Thyroid gland (tissue), 4 donors: ENCODE measurements at regions not wholly inside any gene's neighbourhood (a gene's known extent, or its start where the extent isn't known, plus 50 kb on each side); places are given as distances from the start of the nearest gene placed in this dataset.

Experiments
- DNase-seq, 2 donors: peaks; one replicate each; pipeline ENCODE4 v3.0.0-alpha.2; 2019
- H3K27ac ChIP-seq, 3 donors: fragments of 200-600 bp; sonication (generic); 1 replicate in 2 of 3; 2 replicates in 1 of 3; pipeline ENCODE4 v1.5.1; 2016 to 2019; ENCODE audit warnings: mild to moderate bottlenecking in 1 of 3, moderate library complexity in 1 of 3
- H3K27me3 ChIP-seq: fragments of 200-600 bp; sonication (generic); one replicate; pipeline ENCODE4 v1.5.1; 2019
- H3K36me3 ChIP-seq, 2 donors: fragments of 200-600 bp; sonication (generic); one replicate each; pipeline ENCODE4 v1.5.1; 2016 to 2019
- H3K4me1 ChIP-seq, 2 donors: fragments of 200-600 bp; sonication (generic); one replicate each; pipeline ENCODE4 v1.5.1; 2017 to 2019
- H3K4me3 ChIP-seq, 3 donors: fragments of 200-600 bp; sonication (generic); replicated peaks in 1 of 3; 1 replicate in 2 of 3; 2 replicates in 1 of 3; pipeline ENCODE4 v1.5.1; 2016; ENCODE audit warnings: mild to moderate bottlenecking in 1 of 3
- H3K9me3 ChIP-seq: fragments of 200-600 bp; sonication (generic); one replicate; pipeline ENCODE4 v1.5.1; 2017
- POLR2A ChIP-seq, 2 donors: fragments of 450-650 bp; IDR thresholded peaks; one replicate each; pipeline ENCODE4 v1.6.1; 2017; ENCODE audit warnings: antibody characterized with exemption in 2 of 2, mild to moderate bottlenecking in 2 of 2, moderate library complexity in 1 of 2
- WGBS, 2 donors: methylation state at CpG; one replicate each; pipeline ENCODE4 v1.1.5; 2017; 5-methylcytosine and 5-hydroxymethylcytosine counted together
- intact Hi-C: fragments of 100-400 bp; cut with DNase I; formaldehyde crosslinking; loops from one replicate; pipeline ENCODE4 v1.15.1; 2023
- TF ChIP-seq, protein P1 (sequence below), 6 experiments: fragments of 200-600 bp in 3 of 6; fragments of 450-650 bp in 3 of 6; sonication (generic) in 3 of 6; IDR thresholded peaks; one replicate each; pipeline ENCODE4 v1.5.1; 2016 to 2019; ENCODE audit warnings: antibody characterized with exemption in 6 of 6, mild to moderate bottlenecking in 2 of 6, inconsistent platforms in 1 of 6, moderate library complexity in 1 of 6

DNA sequence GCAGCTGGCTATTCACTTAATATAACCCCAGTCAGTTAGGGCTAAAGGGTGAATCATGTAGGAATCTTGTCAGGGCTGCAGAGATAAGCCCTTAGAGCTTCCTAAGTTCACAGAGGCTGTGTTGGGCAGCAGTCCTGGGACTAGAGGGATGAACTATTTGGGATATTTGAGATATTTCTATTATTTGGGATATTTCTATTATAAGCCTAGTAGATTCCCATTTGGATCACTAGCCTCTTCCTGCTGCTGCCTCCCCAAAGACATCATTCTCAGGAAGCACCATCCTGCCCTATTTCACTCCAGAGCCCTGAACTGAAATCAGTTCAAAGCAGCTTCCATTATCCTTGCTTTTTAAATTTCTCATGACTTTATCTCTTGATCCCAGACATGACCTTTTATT, 501.3 kb downstream of the NUF2 start:
- intact Hi-C loops = no loop called here
- Histone ChIP-seq H3K27me3 (no peaks in the 10 kb centered on the region), H3K4me3 (no peak overlapping the region), H3K36me3 (no peaks in the 10 kb centered on the region), H3K4me1 (no peaks in the 10 kb centered on the region), H3K27ac (no peak overlapping the region), H3K9me3 (no peaks in the 10 kb centered on the region)
- DNase-seq = no peak
- TF ChIP-seq, protein P1, sequence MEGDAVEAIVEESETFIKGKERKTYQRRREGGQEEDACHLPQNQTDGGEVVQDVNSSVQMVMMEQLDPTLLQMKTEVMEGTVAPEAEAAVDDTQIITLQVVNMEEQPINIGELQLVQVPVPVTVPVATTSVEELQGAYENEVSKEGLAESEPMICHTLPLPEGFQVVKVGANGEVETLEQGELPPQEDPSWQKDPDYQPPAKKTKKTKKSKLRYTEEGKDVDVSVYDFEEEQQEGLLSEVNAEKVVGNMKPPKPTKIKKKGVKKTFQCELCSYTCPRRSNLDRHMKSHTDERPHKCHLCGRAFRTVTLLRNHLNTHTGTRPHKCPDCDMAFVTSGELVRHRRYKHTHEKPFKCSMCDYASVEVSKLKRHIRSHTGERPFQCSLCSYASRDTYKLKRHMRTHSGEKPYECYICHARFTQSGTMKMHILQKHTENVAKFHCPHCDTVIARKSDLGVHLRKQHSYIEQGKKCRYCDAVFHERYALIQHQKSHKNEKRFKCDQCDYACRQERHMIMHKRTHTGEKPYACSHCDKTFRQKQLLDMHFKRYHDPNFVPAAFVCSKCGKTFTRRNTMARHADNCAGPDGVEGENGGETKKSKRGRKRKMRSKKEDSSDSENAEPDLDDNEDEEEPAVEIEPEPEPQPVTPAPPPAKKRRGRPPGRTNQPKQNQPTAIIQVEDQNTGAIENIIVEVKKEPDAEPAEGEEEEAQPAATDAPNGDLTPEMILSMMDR (IDR thresholded peaks at IDR 0.05) = no peak
- no peak for TF ChIP-seq POLR2A (IDR thresholded peaks at IDR 0.05)

DNA sequence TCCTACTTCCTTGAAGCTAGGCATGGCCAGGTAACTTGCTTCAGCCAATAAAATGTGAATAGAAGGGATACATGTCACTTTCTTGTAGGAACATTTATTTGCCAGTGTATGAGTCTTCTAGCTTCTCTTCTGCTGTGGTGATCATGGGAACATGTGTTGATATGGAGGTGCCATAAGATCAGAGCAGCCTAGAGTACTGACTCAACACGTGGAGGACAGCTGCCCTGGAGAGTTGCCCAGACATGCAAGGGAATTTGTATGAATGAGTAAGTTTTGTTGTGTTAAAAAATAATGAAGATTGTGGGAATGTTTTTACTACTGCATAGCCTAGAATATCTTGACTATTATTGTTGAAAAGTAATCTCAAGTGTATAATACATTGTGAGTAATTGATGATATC, 502.3 kb downstream of the NUF2 start:
- no peaks in the 10 kb centered on the region for H3K9me3 ChIP-seq
- DNase-seq = no peak
- intact Hi-C loops = no loop called here
- no peaks in the 10 kb centered on the region for H3K36me3 ChIP-seq
- H3K27me3 ChIP-seq = no peaks in the 10 kb centered on the region
- no peak overlapping the region for H3K4me3 ChIP-seq
- H3K27ac ChIP-seq = no peak overlapping the region
- H3K4me1 ChIP-seq = no peaks in the 10 kb centered on the region
- 34 to 39% methylated on average over 1 of the region's 1 CpG for WGBS, 2 donors
- TF ChIP-seq POLR2A (IDR thresholded peaks at IDR 0.05) = no peak
- TF ChIP-seq, protein P1 (IDR thresholded peaks at IDR 0.05) = no peak

DNA sequence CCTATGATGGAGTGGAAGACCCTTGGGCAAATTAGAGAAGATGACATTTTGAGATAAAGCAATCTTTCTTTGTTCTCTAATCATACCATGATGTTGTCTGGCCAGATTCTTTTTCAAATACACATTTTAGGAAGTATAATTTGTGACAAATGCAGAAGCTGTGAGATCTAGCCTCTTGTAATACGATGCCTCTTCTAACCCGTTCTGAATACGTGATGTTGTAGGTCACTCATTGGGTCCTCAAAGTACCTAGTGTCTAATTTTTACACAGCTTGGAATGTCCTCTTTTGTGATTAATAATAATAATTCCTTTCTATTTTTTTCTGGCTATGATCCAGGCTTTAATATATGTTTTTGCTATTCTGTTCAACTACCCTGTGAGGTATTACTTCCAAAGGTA, 502.7 kb downstream of the NUF2 start:
- TF ChIP-seq, protein P1 (IDR thresholded peaks at IDR 0.05) = no peak
- TF ChIP-seq POLR2A (IDR thresholded peaks at IDR 0.05) = no peak
- intact Hi-C loops = no loop called here
- H3K36me3 ChIP-seq = no peaks in the 10 kb centered on the region
- no peaks in the 10 kb centered on the region for H3K27me3 ChIP-seq
- no peak for DNase-seq
- no peak overlapping the region for H3K27ac ChIP-seq
- 82 to 85% methylated on average over 3 of the region's 3 CpGs for whole genome bisulfite sequencing, 2 donors
- H3K4me1 ChIP-seq = no peaks in the 10 kb centered on the region
- H3K9me3 ChIP-seq = no peaks in the 10 kb centered on the region
- H3K4me3 ChIP-seq = no peak overlapping the region

DNA sequence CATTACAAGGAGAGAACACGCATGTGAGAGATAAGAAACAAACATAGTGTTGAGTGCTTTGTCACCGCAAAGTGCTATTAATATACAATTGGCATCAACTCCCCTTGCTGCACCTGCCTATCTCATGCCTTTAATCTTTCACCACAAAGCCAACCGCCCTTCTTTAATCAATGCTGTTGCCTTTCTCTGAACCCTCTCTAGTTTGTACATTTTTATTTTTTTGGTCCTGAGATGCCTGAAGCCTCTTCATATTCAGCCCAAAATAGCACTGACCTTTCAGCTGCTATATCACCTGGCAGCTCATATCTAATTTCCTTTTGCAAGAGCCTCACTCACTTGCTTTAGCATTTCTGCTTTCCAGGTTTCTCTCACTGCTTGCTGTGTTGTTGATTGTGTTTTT, 504.7 kb downstream of the NUF2 start:
- Histone ChIP-seq H3K4me3 (no peak overlapping the region), H3K27me3 (no peaks in the 10 kb centered on the region), H3K36me3 (no peaks in the 10 kb centered on the region), H3K4me1 (no peaks in the 10 kb centered on the region), H3K27ac (no peak overlapping the region), H3K9me3 (no peaks in the 10 kb centered on the region)
- WGBS, 2 donors = 87 to 92% methylated on average over 3 of the region's 3 CpGs
- no peak for TF ChIP-seq POLR2A (IDR thresholded peaks at IDR 0.05)
- TF ChIP-seq, protein P1 (IDR thresholded peaks at IDR 0.05) = no peak
- intact Hi-C loops = no loop called here
- DNase-seq = no peak

DNA sequence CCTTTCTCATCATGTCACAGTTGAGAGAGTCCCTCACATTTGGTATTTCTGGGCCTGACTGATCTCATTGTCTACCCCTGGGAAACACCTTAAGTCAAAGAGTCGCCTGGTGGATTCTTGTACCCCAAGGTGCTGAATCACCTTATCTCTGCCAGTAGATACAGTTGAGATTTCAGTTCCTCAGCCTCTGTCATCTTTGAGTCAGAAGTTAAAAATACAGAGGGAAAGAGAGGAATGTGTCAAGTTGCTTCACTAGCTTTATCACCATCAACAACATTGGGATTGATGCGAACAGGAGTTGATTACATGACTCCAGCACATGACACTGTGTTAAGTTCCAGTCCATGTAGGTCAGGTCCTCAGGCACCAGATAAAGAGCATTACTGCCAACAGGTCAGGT, 513.0 kb downstream of the NUF2 start:
- DNase-seq = no peak
- Histone ChIP-seq H3K27me3 (no peaks in the 10 kb centered on the region), H3K36me3 (no peaks in the 10 kb centered on the region), H3K27ac (no peak overlapping the region), H3K9me3 (no peaks in the 10 kb centered on the region), H3K4me3 (no peak overlapping the region), H3K4me1 (no peaks in the 10 kb centered on the region)
- intact Hi-C loops = no loop called here
- TF ChIP-seq, protein P1 (IDR thresholded peaks at IDR 0.05) = no peak
- no peak for TF ChIP-seq POLR2A (IDR thresholded peaks at IDR 0.05)
- WGBS, 2 donors = 87 to 89% methylated on average over 2 of the region's 2 CpGs
